SU-DHL-6 (cell line): ENCODE measurements at regions not wholly inside any gene's neighbourhood (a gene's known extent, or its start where the extent isn't known, plus 50 kb on each side); places are given as distances from the start of the nearest gene placed in this dataset.

Experiments
- CTCF ChIP-seq: fragments of 200-600 bp; sonication (generic); IDR thresholded peaks from one replicate; pipeline ENCODE4 v1.5.1; 2017; ENCODE audit warnings: antibody characterized with exemption, mild to moderate bottlenecking, low read length, moderate library complexity; ENCODE audit not compliant: insufficient read depth, poor library complexity, severe bottlenecking
- EZH2phosphoT487 ChIP-seq: fragments of 200-600 bp; sonication (generic), shearing (Covaris generic); conservative IDR thresholded peaks from 2 replicates; pipeline ENCODE4 v1.6.1; 2018; ENCODE audit warnings: mild to moderate bottlenecking, antibody characterized with exemption, low read length, moderate library complexity, mixed read lengths

GRCh38 chr2:64337314-64337713 is 116.6 kb upstream of the LGALSL start:
- TF ChIP-seq CTCF (no peak), EZH2phosphoT487 (no peak)
